ENCODE measurements at regions not wholly inside any gene's neighbourhood (a gene's known extent, or its start where the extent isn't known, plus 50 kb on each side); places are given as distances from the start of the nearest gene placed in this dataset.

GRCh38 chr17:72380737-72381136 is 259.9 kb downstream of the SOX9 start:
- no peak for TF ChIP-seq TAF1 (IDR thresholded peaks at IDR 0.05; ENCODE audit: borderline replicate concordance, insufficient read depth, low read length)
- TF ChIP-seq POLR2AphosphoS5 (IDR thresholded peaks at IDR 0.05; ENCODE audit: low read depth, low read length) = no peak

Measured in PFSK-1 (cell line).